ENCODE measurements at regions not wholly inside any gene's neighbourhood (a gene's known extent, or its start where the extent isn't known, plus 50 kb on each side); places are given as distances from the start of the nearest gene placed in this dataset.
"Not testable (repeated sequence)": the region's sequence is repeated elsewhere in the genome, so short reads cannot be mapped to it uniquely, and the experiment has no call there.

- DNase-seq, result no peak
- Histone ChIP-seq H3K4me1 (ENCODE audit: control insufficient read depth, insufficient read depth, low read length, poor library complexity, severe bottlenecking) (peaks cover 9% of the 10 kb centered on the region), H3K4me3 (ENCODE audit: low read depth, low read length) (no peak overlapping the region), H3K27me3 (ENCODE audit: control insufficient read depth, insufficient read depth, low read length) (no peaks in the 10 kb centered on the region), H3K9me3 (ENCODE audit: control insufficient read depth in 2 of 2, low read length in 2 of 2) (no peaks in the 10 kb centered on the region), H3K27ac (ENCODE audit: insufficient read depth, low read length, poor library complexity, severe bottlenecking) (no peak overlapping the region), H3K36me3 (ENCODE audit: control insufficient read depth, insufficient read depth, low read length) (peaks cover 15% of the 10 kb centered on the region)
- H3K27me3 Mint-ChIP-seq, result no peaks in the 10 kb centered on the region
- H3K9me3 Mint-ChIP-seq, result peaks cover 0 to 1% (median 0%) of the 10 kb centered on the region in 7 donors
- peaks cover 25 to 58% (median 49%) of the 10 kb centered on the region in 4 donors for H3K4me1 Mint-ChIP-seq
- peaks cover 33% of the 10 kb centered on the region for H3K36me3 Mint-ChIP-seq
- ATAC-seq (ENCODE audit: low read depth in 2 of 2), result no peak
- no peak overlapping the region for H3K27ac Mint-ChIP-seq
- no peak overlapping the region for H3K4me3 Mint-ChIP-seq
These were observed 87.8 kb downstream of the UTRN start for GRCh38 chr6:144372611-144373594.

- not testable (repeated sequence) for H3K27me3 ChIP-seq (ENCODE audit: control insufficient read depth, insufficient read depth, low read length); H3K4me1 ChIP-seq (ENCODE audit: control insufficient read depth, insufficient read depth, low read length, poor library complexity, severe bottlenecking); DNase-seq; H3K27ac Mint-ChIP-seq; H3K27ac ChIP-seq (ENCODE audit: insufficient read depth, low read length, poor library complexity, severe bottlenecking); ATAC-seq (ENCODE audit: low read depth in 2 of 2); H3K9me3 Mint-ChIP-seq; H3K4me3 ChIP-seq (ENCODE audit: low read depth, low read length); H3K9me3 ChIP-seq (ENCODE audit: control insufficient read depth in 2 of 2, low read length in 2 of 2); H3K27me3 Mint-ChIP-seq; H3K36me3 ChIP-seq (ENCODE audit: control insufficient read depth, insufficient read depth, low read length); H3K4me3 Mint-ChIP-seq
- peaks cover 33 to 68% (median 54%) of the 10 kb centered on the region in 4 donors for H3K4me1 Mint-ChIP-seq
- peaks cover 40% of the 10 kb centered on the region for H3K36me3 Mint-ChIP-seq
These were observed 89.4 kb downstream of the UTRN start for GRCh38 chr6:144374525-144374924.

GRCh38 chr6:144377586-144378210 is 92.6 kb downstream of the UTRN start:
- Histone ChIP-seq H3K4me1 (ENCODE audit: control insufficient read depth, insufficient read depth, low read length, poor library complexity, severe bottlenecking) (peaks cover 9% of the 10 kb centered on the region), H3K36me3 (ENCODE audit: control insufficient read depth, insufficient read depth, low read length) (peaks cover 15% of the 10 kb centered on the region), H3K9me3 (ENCODE audit: control insufficient read depth in 2 of 2, low read length in 2 of 2) (peaks cover 0 to 5% of the 10 kb centered on the region in 2 experiments), H3K27ac (ENCODE audit: insufficient read depth, low read length, poor library complexity, severe bottlenecking) (no peak overlapping the region), H3K27me3 (ENCODE audit: control insufficient read depth, insufficient read depth, low read length) (no peaks in the 10 kb centered on the region), H3K4me3 (ENCODE audit: low read depth, low read length) (no peak overlapping the region)
- Mint-ChIP-seq H3K4me3 (peak overlapping the region in 1 of 4 donors; percentile 42), H3K36me3 (peaks cover 44% of the 10 kb centered on the region), H3K9me3 (peaks cover 0 to 8% (median 2%) of the 10 kb centered on the region in 7 donors), H3K27ac (peak overlapping the region in 2 of 3 donors; percentile 23 to 43), H3K27me3 (no peaks in the 10 kb centered on the region), H3K4me1 (peaks cover 46 to 64% (median 56%) of the 10 kb centered on the region in 4 donors)
- DNase-seq (no peak), ATAC-seq (ENCODE audit: low read depth in 2 of 2) (no peak)

GRCh38 chr6:144378437-144378836 is 93.3 kb downstream of the UTRN start:
- no peak for DNase-seq
- no peaks in the 10 kb centered on the region for H3K27me3 Mint-ChIP-seq
- H3K27ac Mint-ChIP-seq, result peak overlapping the region in 2 of 3 donors; percentile 60 to 61
- Histone ChIP-seq H3K27me3 (ENCODE audit: control insufficient read depth, insufficient read depth, low read length) (no peaks in the 10 kb centered on the region), H3K27ac (ENCODE audit: insufficient read depth, low read length, poor library complexity, severe bottlenecking) (no peak overlapping the region), H3K36me3 (ENCODE audit: control insufficient read depth, insufficient read depth, low read length) (peaks cover 15% of the 10 kb centered on the region), H3K9me3 (ENCODE audit: control insufficient read depth in 2 of 2, low read length in 2 of 2) (peaks cover 0 to 5% of the 10 kb centered on the region in 2 experiments), H3K4me3 (ENCODE audit: low read depth, low read length) (no peak overlapping the region), H3K4me1 (ENCODE audit: control insufficient read depth, insufficient read depth, low read length, poor library complexity, severe bottlenecking) (peaks cover 14% of the 10 kb centered on the region)
- no peak for ATAC-seq (ENCODE audit: low read depth in 2 of 2)
- H3K36me3 Mint-ChIP-seq, result peaks cover 40% of the 10 kb centered on the region
- no peak overlapping the region for H3K4me3 Mint-ChIP-seq
- peaks cover 41 to 64% (median 53%) of the 10 kb centered on the region in 4 donors for H3K4me1 Mint-ChIP-seq
- H3K9me3 Mint-ChIP-seq, result peaks cover 0 to 8% (median 2%) of the 10 kb centered on the region in 7 donors

- Mint-ChIP-seq H3K4me3 (peak overlapping the region in 1 of 4 donors; percentile 70), H3K27me3 (no peaks in the 10 kb centered on the region), H3K36me3 (peaks cover 34% of the 10 kb centered on the region), H3K9me3 (peaks cover 0 to 8% (median 2%) of the 10 kb centered on the region in 7 donors), H3K27ac (peak overlapping the region in 2 of 3 donors; percentile 5 to 12), H3K4me1 (peaks cover 35 to 67% (median 56%) of the 10 kb centered on the region in 4 donors)
- H3K36me3 ChIP-seq (ENCODE audit: control insufficient read depth, insufficient read depth, low read length), result peaks cover 15% of the 10 kb centered on the region
- DNase-seq, result no peak
- H3K27me3 ChIP-seq (ENCODE audit: control insufficient read depth, insufficient read depth, low read length), result no peaks in the 10 kb centered on the region
- ATAC-seq (ENCODE audit: low read depth in 2 of 2), result peak in 1 of 2 donors; percentile 24
- no peak overlapping the region for H3K4me3 ChIP-seq (ENCODE audit: low read depth, low read length)
- H3K27ac ChIP-seq (ENCODE audit: insufficient read depth, low read length, poor library complexity, severe bottlenecking), result no peak overlapping the region
- H3K9me3 ChIP-seq (ENCODE audit: control insufficient read depth in 2 of 2, low read length in 2 of 2), result peaks cover 0 to 5% of the 10 kb centered on the region in 2 experiments
- H3K4me1 ChIP-seq (ENCODE audit: control insufficient read depth, insufficient read depth, low read length, poor library complexity, severe bottlenecking), result peaks cover 16% of the 10 kb centered on the region
These were observed 94.2 kb downstream of the UTRN start for GRCh38 chr6:144379356-144379755.

- H3K9me3 ChIP-seq (ENCODE audit: control insufficient read depth in 2 of 2, low read length in 2 of 2); H3K4me3 ChIP-seq (ENCODE audit: low read depth, low read length); H3K27me3 Mint-ChIP-seq; H3K27ac ChIP-seq (ENCODE audit: insufficient read depth, low read length, poor library complexity, severe bottlenecking); H3K27me3 ChIP-seq (ENCODE audit: control insufficient read depth, insufficient read depth, low read length); ATAC-seq (ENCODE audit: low read depth in 2 of 2); H3K27ac Mint-ChIP-seq; DNase-seq; H3K9me3 Mint-ChIP-seq: not testable (repeated sequence)
- Mint-ChIP-seq H3K4me3 (peak overlapping the region in 1 of 4 donors; percentile 11), H3K4me1 (peaks cover 30 to 74% (median 62%) of the 10 kb centered on the region in 4 donors), H3K36me3 (peaks cover 40% of the 10 kb centered on the region)
- H3K36me3 ChIP-seq (ENCODE audit: control insufficient read depth, insufficient read depth, low read length), result peaks cover 15% of the 10 kb centered on the region
- H3K4me1 ChIP-seq (ENCODE audit: control insufficient read depth, insufficient read depth, low read length, poor library complexity, severe bottlenecking), result peaks cover 18% of the 10 kb centered on the region
These were observed 96.4 kb downstream of the UTRN start for GRCh38 chr6:144381499-144381898.

GRCh38 chr6:144383336-144383735 is 98.2 kb downstream of the UTRN start:
- Histone ChIP-seq H3K36me3 (ENCODE audit: control insufficient read depth, insufficient read depth, low read length) (peaks cover 15% of the 10 kb centered on the region), H3K27me3 (ENCODE audit: control insufficient read depth, insufficient read depth, low read length) (no peaks in the 10 kb centered on the region), H3K4me1 (ENCODE audit: control insufficient read depth, insufficient read depth, low read length, poor library complexity, severe bottlenecking) (peaks cover 9% of the 10 kb centered on the region), H3K27ac (ENCODE audit: insufficient read depth, low read length, poor library complexity, severe bottlenecking) (no peak overlapping the region), H3K4me3 (ENCODE audit: low read depth, low read length) (no peak overlapping the region), H3K9me3 (ENCODE audit: control insufficient read depth in 2 of 2, low read length in 2 of 2) (peaks cover 0 to 5% of the 10 kb centered on the region in 2 experiments)
- peaks cover 33% of the 10 kb centered on the region for H3K36me3 Mint-ChIP-seq
- peaks cover 0 to 8% (median 2%) of the 10 kb centered on the region in 7 donors for H3K9me3 Mint-ChIP-seq
- H3K4me1 Mint-ChIP-seq, result peaks cover 28 to 70% (median 53%) of the 10 kb centered on the region in 4 donors
- no peaks in the 10 kb centered on the region for H3K27me3 Mint-ChIP-seq
- H3K27ac Mint-ChIP-seq, result peak overlapping the region in 1 of 3 donors; percentile 53
- H3K4me3 Mint-ChIP-seq, result peak overlapping the region in 1 of 4 donors; percentile 8
- DNase-seq (no peak), ATAC-seq (ENCODE audit: low read depth in 2 of 2) (no peak)
